ENCODE measurements at regions not wholly inside any gene's neighbourhood (a gene's known extent, or its start where the extent isn't known, plus 50 kb on each side); places are given as distances from the start of the nearest gene placed in this dataset.

- no peaks in the 10 kb centered on the region for H3F3A ChIP-seq (replicated peaks; ENCODE audit: insufficient read depth)
- POLR2A ChIA-PET = no interaction called here
- 50% methylated on average over 2 of the region's 3 CpGs for WGBS (ENCODE audit: low lambda C conversion rate)
These were observed 425.9 kb upstream of the TBX3 start for GRCh38 chr12:115109863-115110262.

More at GRCh38 chr12:115109863-115110262, 425.9 kb upstream of the TBX3 start:
- Histone ChIP-seq H3K27ac (ENCODE audit: low read depth in 2 of 2, low read length in 1 of 2) (no peak overlapping the region), H3K36me3 (replicated peaks in 1 of 2; ENCODE audit: control insufficient read depth in 1 of 2, insufficient read depth in 2 of 2, low read length in 1 of 2) (no peaks in the 10 kb centered on the region), H3K4me2 (no peak overlapping the region), H3K9me2 (no peaks in the 10 kb centered on the region), H3K27me3 (ENCODE audit: insufficient read depth) (no peaks in the 10 kb centered on the region), H3K9ac (no peak overlapping the region), H3K79me2 (ENCODE audit: insufficient read depth) (no peaks in the 10 kb centered on the region), H3K9me3 (no peaks in the 10 kb centered on the region), H3K4me1 (ENCODE audit: control insufficient read depth in 1 of 2, insufficient read depth in 2 of 2, low read depth in 1 of 2, low read length in 1 of 2) (no peaks in the 10 kb centered on the region), H3K4me3 (ENCODE audit: low read depth in 2 of 2, low read length in 1 of 2) (no peak overlapping the region), H4K20me1 (ENCODE audit: insufficient read depth) (no peaks in the 10 kb centered on the region), H2AFZ (ENCODE audit: low read depth) (no peak overlapping the region)
- no peak for DNase-seq
- TF ChIP-seq, protein P1, sequence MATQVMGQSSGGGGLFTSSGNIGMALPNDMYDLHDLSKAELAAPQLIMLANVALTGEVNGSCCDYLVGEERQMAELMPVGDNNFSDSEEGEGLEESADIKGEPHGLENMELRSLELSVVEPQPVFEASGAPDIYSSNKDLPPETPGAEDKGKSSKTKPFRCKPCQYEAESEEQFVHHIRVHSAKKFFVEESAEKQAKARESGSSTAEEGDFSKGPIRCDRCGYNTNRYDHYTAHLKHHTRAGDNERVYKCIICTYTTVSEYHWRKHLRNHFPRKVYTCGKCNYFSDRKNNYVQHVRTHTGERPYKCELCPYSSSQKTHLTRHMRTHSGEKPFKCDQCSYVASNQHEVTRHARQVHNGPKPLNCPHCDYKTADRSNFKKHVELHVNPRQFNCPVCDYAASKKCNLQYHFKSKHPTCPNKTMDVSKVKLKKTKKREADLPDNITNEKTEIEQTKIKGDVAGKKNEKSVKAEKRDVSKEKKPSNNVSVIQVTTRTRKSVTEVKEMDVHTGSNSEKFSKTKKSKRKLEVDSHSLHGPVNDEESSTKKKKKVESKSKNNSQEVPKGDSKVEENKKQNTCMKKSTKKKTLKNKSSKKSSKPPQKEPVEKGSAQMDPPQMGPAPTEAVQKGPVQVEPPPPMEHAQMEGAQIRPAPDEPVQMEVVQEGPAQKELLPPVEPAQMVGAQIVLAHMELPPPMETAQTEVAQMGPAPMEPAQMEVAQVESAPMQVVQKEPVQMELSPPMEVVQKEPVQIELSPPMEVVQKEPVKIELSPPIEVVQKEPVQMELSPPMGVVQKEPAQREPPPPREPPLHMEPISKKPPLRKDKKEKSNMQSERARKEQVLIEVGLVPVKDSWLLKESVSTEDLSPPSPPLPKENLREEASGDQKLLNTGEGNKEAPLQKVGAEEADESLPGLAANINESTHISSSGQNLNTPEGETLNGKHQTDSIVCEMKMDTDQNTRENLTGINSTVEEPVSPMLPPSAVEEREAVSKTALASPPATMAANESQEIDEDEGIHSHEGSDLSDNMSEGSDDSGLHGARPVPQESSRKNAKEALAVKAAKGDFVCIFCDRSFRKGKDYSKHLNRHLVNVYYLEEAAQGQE (IDR thresholded peaks at IDR 0.05; ENCODE audit: low read depth, low read length) = no peak
- TF ChIP-seq TEAD4 (IDR thresholded peaks at IDR 0.05; ENCODE audit: borderline replicate concordance, insufficient read depth) (no peak), SMC3 (IDR thresholded peaks at IDR 0.05; ENCODE audit: low read depth, low read length) (no peak), IRF3 (IDR thresholded peaks at IDR 0.05; ENCODE audit: low read depth, low read length) (no peak), FOXM1 (IDR thresholded peaks at IDR 0.05; ENCODE audit: low read depth) (no peak), FOXJ3 (CRISPR knock-in tag; IDR thresholded peaks at IDR 0.05) (no peak), NFIC (IDR thresholded peaks at IDR 0.05; ENCODE audit: borderline replicate concordance) (no peak), GABPA (IDR thresholded peaks at IDR 0.05; ENCODE audit: low read depth) (no peak), RFX5 (IDR thresholded peaks at IDR 0.05; ENCODE audit: low read length) (no peak), USF2 (IDR thresholded peaks at IDR 0.05; ENCODE audit: borderline replicate concordance, low read depth, low read length) (no peak)
- CTCF ChIA-PET = no interaction called here

All from SK-N-SH (cell line).